ENCODE measurements at regions not wholly inside any gene's neighbourhood (a gene's known extent, or its start where the extent isn't known, plus 50 kb on each side); places are given as distances from the start of the nearest gene placed in this dataset.

- TF ChIP-seq POLR2A (IDR thresholded peaks at IDR 0.05; ENCODE audit: borderline replicate concordance, extremely low read depth, insufficient read depth, insufficient read length): no peak
- no peak for TF ChIP-seq EZH2phosphoT487 (IDR thresholded peaks at IDR 0.05; ENCODE audit: borderline replicate concordance)
- no peak for TF ChIP-seq MAX (IDR thresholded peaks at IDR 0.05)
- TF ChIP-seq, protein P1, sequence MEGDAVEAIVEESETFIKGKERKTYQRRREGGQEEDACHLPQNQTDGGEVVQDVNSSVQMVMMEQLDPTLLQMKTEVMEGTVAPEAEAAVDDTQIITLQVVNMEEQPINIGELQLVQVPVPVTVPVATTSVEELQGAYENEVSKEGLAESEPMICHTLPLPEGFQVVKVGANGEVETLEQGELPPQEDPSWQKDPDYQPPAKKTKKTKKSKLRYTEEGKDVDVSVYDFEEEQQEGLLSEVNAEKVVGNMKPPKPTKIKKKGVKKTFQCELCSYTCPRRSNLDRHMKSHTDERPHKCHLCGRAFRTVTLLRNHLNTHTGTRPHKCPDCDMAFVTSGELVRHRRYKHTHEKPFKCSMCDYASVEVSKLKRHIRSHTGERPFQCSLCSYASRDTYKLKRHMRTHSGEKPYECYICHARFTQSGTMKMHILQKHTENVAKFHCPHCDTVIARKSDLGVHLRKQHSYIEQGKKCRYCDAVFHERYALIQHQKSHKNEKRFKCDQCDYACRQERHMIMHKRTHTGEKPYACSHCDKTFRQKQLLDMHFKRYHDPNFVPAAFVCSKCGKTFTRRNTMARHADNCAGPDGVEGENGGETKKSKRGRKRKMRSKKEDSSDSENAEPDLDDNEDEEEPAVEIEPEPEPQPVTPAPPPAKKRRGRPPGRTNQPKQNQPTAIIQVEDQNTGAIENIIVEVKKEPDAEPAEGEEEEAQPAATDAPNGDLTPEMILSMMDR (IDR thresholded peaks at IDR 0.05 in 2 of 3, conservative IDR thresholded peaks at IDR 0.05 in 1 of 3; ENCODE audit: borderline replicate concordance in 1 of 3, insufficient read depth in 1 of 3, low read depth in 2 of 3, low read length in 2 of 3): no peak
- no peak for TF ChIP-seq EZH2 (IDR thresholded peaks at IDR 0.05)
- TF ChIP-seq, protein P2, sequence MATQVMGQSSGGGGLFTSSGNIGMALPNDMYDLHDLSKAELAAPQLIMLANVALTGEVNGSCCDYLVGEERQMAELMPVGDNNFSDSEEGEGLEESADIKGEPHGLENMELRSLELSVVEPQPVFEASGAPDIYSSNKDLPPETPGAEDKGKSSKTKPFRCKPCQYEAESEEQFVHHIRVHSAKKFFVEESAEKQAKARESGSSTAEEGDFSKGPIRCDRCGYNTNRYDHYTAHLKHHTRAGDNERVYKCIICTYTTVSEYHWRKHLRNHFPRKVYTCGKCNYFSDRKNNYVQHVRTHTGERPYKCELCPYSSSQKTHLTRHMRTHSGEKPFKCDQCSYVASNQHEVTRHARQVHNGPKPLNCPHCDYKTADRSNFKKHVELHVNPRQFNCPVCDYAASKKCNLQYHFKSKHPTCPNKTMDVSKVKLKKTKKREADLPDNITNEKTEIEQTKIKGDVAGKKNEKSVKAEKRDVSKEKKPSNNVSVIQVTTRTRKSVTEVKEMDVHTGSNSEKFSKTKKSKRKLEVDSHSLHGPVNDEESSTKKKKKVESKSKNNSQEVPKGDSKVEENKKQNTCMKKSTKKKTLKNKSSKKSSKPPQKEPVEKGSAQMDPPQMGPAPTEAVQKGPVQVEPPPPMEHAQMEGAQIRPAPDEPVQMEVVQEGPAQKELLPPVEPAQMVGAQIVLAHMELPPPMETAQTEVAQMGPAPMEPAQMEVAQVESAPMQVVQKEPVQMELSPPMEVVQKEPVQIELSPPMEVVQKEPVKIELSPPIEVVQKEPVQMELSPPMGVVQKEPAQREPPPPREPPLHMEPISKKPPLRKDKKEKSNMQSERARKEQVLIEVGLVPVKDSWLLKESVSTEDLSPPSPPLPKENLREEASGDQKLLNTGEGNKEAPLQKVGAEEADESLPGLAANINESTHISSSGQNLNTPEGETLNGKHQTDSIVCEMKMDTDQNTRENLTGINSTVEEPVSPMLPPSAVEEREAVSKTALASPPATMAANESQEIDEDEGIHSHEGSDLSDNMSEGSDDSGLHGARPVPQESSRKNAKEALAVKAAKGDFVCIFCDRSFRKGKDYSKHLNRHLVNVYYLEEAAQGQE (IDR thresholded peaks at IDR 0.05; ENCODE audit: low read depth): no peak
- TF ChIP-seq ZBTB33 (IDR thresholded peaks at IDR 0.05; ENCODE audit: extremely low read depth, insufficient replicate concordance, low read length): no peak
- no peak for TF ChIP-seq CEBPB (IDR thresholded peaks at IDR 0.05; ENCODE audit: low read depth)
- TF ChIP-seq ZNF274 (IDR thresholded peaks at IDR 0.05; ENCODE audit: low read depth, low read length): no peak
- no peak for TF ChIP-seq TCF7L2 (IDR thresholded peaks at IDR 0.05; ENCODE audit: borderline replicate concordance, extremely low read depth, insufficient read depth, insufficient read length)
Measured at GRCh38 chr21:21816778-21817177, 818.6 kb downstream of the NCAM2 start.

Measured in HCT116 (cell line).